Activated B cell treated with CpG ODN at 0.5 μM for 24 hours (primary cell): ENCODE measurements at regions not wholly inside any gene's neighbourhood (a gene's known extent, or its start where the extent isn't known, plus 50 kb on each side); places are given as distances from the start of the nearest gene placed in this dataset.

ENCODE experiments used
- ATAC-seq: fragments of 200-7000 bp; cut with Tn5 transposase; one replicate; pipeline ENCODE4 v1.10.0; 2021; ENCODE audit warnings: low read depth, mild to moderate bottlenecking, moderate library complexity
- CTCF ChIA-PET: fragments of 350-600 bp; sonication (Branson Sonifier 250); formaldehyde crosslinking; loops from one replicate; lab custom pipeline; 2021; ENCODE audit warnings: antibody characterized with exemption; lab: Charles Lee
- POLR2A ChIA-PET: fragments of 350-600 bp; sonication (Branson Sonifier 250); formaldehyde crosslinking; loops from one replicate; lab custom pipeline; 2021; ENCODE audit warnings: antibody characterized with exemption; lab: Charles Lee
- DNase-seq: peaks from one replicate; pipeline ENCODE4 v3.0.0; 2022
- H3K27ac Mint-ChIP-seq: one replicate; pipeline ENCODE4 v1.8.0; 2020; ENCODE audit warnings: mixed read lengths
- H3K27me3 Mint-ChIP-seq: one replicate; pipeline ENCODE4 v1.8.0; 2021; ENCODE audit warnings: mixed read lengths
- H3K36me3 Mint-ChIP-seq: one replicate; pipeline ENCODE4 v1.8.0; 2021; ENCODE audit warnings: low read depth, mixed read lengths
- H3K4me1 Mint-ChIP-seq: one replicate; pipeline ENCODE4 v1.8.0; 2021; ENCODE audit warnings: mixed read lengths
- H3K4me3 Mint-ChIP-seq: one replicate; pipeline ENCODE4 v1.8.0; 2020; ENCODE audit warnings: mild to moderate bottlenecking, mixed read lengths
- H3K9me3 Mint-ChIP-seq: one replicate; pipeline ENCODE4 v1.8.0; 2020; ENCODE audit warnings: mixed read lengths
- intact Hi-C: fragments of 100-400 bp; cut with micrococcal nuclease; formaldehyde crosslinking; loops from one replicate; pipeline ENCODE4 v1.15.1; 2024
- TF ChIP-seq, protein P1 (sequence below): fragments of 200-600 bp; IDR thresholded peaks from one replicate; pipeline ENCODE4 v1.8.0; 2022; ENCODE audit warnings: antibody characterized with exemption, mild to moderate bottlenecking

DNA sequence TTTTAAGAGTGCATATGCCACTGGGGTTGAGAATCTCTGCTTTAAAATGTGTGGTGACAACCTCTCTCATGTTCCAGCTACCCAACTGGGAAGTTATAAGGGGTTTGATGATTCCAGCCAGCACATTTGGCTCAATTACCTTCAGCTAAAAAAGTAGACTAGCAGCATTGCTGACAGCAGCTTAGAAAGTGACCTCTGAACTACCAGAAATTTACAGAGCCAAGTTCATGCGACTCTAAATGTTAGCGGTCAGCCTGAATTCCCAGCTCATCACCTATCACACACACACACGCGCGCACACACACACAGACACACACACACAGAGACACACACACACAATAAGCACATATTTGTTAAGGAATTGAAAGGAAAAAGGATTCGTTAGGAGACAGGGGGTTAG is 377.5 kb downstream of the TMEM167A start:
- H3K9me3 Mint-ChIP-seq = no peaks in the 10 kb centered on the region
- no peak overlapping the region for H3K4me3 Mint-ChIP-seq
- no peaks in the 10 kb centered on the region for H3K36me3 Mint-ChIP-seq
- H3K27me3 Mint-ChIP-seq = no peaks in the 10 kb centered on the region
- intact Hi-C loops = no loop called here
- no peak for DNase-seq
- CTCF ChIA-PET = no interaction called here
- POLR2A ChIA-PET = no interaction called here
- no peak for ATAC-seq
- H3K27ac Mint-ChIP-seq = no peak overlapping the region
- TF ChIP-seq, protein P1, sequence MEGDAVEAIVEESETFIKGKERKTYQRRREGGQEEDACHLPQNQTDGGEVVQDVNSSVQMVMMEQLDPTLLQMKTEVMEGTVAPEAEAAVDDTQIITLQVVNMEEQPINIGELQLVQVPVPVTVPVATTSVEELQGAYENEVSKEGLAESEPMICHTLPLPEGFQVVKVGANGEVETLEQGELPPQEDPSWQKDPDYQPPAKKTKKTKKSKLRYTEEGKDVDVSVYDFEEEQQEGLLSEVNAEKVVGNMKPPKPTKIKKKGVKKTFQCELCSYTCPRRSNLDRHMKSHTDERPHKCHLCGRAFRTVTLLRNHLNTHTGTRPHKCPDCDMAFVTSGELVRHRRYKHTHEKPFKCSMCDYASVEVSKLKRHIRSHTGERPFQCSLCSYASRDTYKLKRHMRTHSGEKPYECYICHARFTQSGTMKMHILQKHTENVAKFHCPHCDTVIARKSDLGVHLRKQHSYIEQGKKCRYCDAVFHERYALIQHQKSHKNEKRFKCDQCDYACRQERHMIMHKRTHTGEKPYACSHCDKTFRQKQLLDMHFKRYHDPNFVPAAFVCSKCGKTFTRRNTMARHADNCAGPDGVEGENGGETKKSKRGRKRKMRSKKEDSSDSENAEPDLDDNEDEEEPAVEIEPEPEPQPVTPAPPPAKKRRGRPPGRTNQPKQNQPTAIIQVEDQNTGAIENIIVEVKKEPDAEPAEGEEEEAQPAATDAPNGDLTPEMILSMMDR = no peak
- H3K4me1 Mint-ChIP-seq = no peaks in the 10 kb centered on the region

DNA sequence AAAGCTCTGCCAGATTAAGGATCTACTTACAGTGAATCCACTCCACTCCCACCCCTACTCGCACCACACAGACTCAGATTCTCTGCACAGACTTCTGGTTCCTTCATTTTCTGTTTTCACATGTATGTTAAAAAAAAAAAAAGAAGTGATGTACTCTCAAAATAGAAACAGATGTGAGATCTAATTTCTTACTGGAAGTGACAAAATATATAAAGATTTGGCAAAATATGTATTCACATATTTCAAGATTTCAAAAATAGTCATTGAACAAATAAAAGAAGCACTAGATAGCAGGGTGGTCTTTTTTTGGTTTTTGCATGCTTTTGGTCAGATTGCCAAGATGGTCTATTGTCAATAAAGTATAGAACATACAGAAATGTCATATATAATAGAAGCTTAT is 379.2 kb downstream of the TMEM167A start:
- CTCF ChIA-PET = no interaction called here
- POLR2A ChIA-PET = no interaction called here
- ATAC-seq (no peak), DNase-seq (no peak)
- Mint-ChIP-seq H3K9me3 (no peaks in the 10 kb centered on the region), H3K36me3 (no peaks in the 10 kb centered on the region), H3K27me3 (no peaks in the 10 kb centered on the region), H3K4me1 (no peaks in the 10 kb centered on the region), H3K4me3 (no peak overlapping the region), H3K27ac (no peak overlapping the region)
- TF ChIP-seq, protein P1 = no peak
- intact Hi-C loops = no loop called here

DNA sequence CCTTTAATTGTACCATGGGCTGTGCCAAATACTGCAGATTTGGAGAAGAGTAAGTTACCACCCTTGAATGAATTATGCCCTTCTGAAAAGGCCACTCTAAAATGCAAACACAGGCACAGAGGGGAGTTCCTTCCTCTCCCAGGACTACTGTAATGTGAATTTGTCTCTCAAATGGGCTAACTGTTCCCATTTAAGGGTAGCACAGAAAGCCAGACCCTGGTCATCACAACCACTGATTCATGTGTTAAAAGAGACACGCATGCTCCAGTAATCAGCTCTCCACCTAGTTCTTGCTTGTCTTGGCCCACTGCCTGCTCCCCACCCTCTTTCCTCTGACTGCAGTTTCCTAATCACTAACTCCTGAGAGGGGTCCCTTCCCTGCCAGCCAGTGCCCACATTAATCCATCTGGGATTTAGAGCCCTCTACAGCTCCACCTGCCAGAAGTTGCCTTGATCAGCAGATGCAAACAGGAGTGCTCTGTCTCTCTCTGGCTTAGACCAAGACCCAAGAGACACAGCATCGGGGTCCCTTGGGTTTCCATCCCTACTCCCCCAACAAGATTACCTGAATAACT is 382.4 kb downstream of the TMEM167A start:
- ATAC-seq = no peak
- TF ChIP-seq, protein P1 = no peak
- Mint-ChIP-seq H3K27me3 (no peaks in the 10 kb centered on the region), H3K27ac (no peak overlapping the region), H3K4me1 (no peaks in the 10 kb centered on the region), H3K36me3 (no peaks in the 10 kb centered on the region), H3K9me3 (no peaks in the 10 kb centered on the region), H3K4me3 (no peak overlapping the region)
- DNase-seq = no peak
- ChIA-PET POLR2A (no interaction called here), CTCF (no interaction called here)
- intact Hi-C loops = no loop called here

DNA sequence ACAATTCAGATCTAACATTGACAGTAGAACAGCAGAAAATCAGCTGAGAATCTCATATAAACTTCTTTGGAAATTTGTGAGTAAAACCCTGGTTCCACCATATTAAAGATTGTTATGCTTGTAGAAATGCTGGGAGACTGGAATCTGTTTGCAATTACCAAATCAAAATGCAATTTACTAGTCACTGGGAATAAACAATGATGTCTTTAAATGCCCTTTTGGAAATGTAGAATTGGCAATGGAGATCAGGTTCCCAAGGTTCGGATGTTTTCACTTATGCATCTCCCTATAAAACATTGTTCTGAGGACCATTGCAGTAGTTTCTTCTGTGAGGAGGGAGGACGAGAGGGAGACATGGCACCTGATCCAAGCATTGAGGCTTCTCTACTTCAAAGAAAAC is 384.4 kb downstream of the TMEM167A start:
- ChIA-PET POLR2A (no interaction called here), CTCF (no interaction called here)
- Mint-ChIP-seq H3K4me1 (no peaks in the 10 kb centered on the region), H3K27ac (no peak overlapping the region), H3K9me3 (no peaks in the 10 kb centered on the region), H3K4me3 (no peak overlapping the region), H3K36me3 (no peaks in the 10 kb centered on the region), H3K27me3 (no peaks in the 10 kb centered on the region)
- ATAC-seq = no peak
- intact Hi-C loops = no loop called here
- DNase-seq = no peak
- TF ChIP-seq, protein P1 = no peak

DNA sequence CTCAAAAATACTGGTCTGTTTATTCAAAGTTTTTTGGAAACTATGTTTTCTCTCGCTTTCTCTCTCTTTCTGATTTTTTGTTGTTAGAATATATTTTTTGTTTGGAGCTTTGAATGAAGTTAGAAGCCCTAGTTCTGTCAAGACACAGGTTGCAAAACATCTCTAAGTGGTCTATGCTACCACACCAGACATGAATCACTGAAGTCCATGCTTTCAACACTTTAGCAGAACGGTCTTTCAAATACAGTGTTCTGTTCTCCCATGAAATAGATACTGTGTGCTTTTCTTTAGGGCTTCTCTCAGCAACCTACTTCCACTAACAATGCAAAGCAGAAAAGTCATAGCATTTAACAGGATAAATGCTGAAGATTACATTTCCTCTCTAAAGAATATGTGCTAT is 392.5 kb downstream of the TMEM167A start:
- no peaks in the 10 kb centered on the region for H3K27me3 Mint-ChIP-seq
- H3K4me1 Mint-ChIP-seq = no peaks in the 10 kb centered on the region
- DNase-seq = no peak
- ChIA-PET CTCF (no interaction called here), POLR2A (no interaction called here)
- H3K27ac Mint-ChIP-seq = no peak overlapping the region
- no peaks in the 10 kb centered on the region for H3K9me3 Mint-ChIP-seq
- intact Hi-C loops = no loop called here
- no peak for ATAC-seq
- no peak overlapping the region for H3K4me3 Mint-ChIP-seq
- H3K36me3 Mint-ChIP-seq = no peaks in the 10 kb centered on the region
- TF ChIP-seq, protein P1 = no peak
